GM19452 (cell line): ENCODE measurements at regions not wholly inside any gene's neighbourhood (a gene's known extent, or its start where the extent isn't known, plus 50 kb on each side); places are given as distances from the start of the nearest gene placed in this dataset.
"Not testable (repeated sequence)": the region's sequence is repeated elsewhere in the genome, so short reads cannot be mapped to it uniquely, and the experiment has no call there.

Experiments used
- ATAC-seq: cut with Tn5 transposase; IDR thresholded peaks from one replicate; pipeline ENCODE4 v1.9.1; 2021; ENCODE audit not compliant: unreplicated experiment

DNA sequence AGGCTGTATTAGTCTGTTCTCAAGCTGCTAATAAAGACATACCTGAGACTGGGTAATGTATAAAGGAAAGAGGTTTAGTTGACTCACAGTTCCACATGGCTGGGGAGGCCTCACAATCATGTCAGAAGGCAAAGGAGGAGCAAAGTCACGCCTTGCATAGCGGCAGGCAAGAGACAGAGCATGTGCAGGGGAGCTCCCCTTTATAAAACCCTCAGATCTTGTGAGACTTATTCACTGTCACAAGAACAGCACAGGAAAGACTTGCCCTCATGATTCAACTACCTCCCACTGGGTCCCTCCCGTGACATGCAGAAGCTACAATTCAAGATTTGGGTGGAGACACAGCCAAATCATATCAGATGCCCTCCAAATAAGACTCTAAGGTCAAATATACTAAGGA lies 139.4 kb upstream of the TOP1 start:
- ATAC-seq: not testable (repeated sequence)

DNA sequence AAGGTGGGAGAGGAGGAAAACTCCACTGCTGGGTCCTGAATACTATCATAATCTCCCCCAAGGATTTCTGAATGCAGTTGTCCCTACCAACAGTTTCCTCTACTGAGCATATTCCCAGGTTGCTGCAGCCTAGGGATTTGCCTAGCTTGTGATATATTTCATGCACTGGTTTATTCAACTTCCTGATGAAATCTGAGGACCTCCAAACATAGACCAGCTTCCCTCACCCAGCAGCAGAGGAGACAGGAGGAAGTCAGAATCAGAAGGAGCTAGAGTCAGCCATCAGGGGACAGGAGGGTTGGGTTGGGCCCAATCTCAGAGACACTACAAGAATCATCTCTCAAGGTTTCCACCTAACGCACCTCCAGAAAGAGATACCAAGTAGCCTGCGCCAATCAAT lies 138.4 kb upstream of the TOP1 start:
- ATAC-seq: no peak

DNA sequence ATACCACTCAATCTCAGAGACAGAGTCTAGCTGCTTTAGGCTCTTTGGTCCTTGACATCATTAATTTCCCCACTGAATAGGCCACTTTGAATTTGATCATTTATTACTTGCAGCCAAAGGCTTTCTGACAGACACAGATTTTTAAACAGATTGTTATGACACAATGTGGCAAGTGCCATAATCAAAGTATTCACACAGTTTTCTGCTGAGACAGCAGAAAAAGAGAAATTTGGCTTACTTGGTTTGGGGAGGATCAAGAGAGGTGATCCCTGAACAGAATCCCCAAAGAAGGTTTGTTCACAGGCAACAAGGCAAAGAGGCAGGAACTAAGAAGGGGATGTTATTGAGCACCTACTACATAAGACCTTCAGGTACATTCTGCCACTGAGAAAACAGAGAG lies 138.0 kb upstream of the TOP1 start:
- no peak for ATAC-seq

DNA sequence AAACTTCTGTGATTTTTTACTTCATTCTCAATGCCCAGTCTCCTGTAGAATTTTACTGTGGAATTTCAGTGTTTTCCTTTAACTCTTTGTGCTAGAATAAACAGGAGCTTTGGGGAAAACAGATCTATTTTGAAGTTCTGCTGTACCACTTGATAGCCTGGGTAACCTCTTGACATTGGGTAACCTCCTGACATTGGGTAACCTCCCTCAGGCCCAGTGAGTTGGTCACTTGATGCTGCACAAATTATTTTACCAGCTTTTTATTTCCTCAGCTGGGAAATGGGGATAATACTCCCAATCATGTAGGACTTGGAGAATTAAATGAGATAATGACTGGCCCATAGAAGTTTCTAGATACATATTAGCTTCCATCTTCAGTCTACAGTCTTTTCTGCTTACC lies 137.3 kb upstream of the TOP1 start:
- no peak for ATAC-seq

DNA sequence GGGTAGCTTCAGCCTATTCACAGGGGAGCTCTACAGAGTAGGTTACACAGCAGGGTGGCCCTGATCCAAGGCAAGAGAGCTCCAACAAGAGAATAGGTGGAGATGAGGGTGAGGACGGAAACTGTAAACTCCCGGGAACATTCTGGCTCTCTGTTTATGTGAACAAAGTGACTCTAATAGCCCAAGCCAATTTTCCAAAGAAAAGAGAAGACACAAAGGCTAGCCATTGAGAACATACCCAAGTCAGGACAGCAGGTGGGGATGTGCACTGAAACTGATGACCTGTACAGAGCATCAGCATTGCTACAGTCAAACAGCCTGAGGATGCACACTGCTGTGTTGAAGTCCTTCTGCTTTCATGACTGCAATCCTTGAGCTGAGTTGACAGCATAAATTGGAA lies 136.0 kb upstream of the TOP1 start:
- ATAC-seq: no peak

DNA sequence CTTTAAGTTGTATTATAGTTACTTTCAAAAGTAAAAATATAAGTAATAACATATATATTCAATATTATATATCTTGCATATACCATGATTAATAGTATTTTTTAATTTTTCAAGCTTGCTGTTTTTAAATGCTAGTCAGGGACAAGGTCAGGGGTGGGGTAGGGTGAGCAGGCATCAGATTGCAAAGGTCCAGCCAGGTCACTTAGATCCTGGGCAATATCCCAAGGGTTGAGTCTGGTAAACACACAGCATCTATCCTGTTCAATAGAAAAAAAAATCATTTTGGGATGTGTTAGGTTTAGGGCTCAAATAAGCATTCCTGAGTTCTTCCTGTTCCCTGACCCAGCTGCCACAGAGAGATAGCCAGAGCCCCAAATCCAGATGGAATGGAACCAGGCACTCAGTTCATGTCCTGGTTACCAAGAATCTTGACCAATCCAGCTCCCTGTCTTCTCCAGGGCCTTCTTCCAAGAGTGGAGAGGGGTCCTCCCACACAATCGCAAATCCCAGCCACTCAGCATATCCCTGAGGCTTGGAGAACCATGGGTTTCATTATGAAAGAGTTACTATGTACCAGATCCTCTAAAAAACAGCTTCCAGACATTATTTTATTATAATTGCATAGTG lies 134.9 kb upstream of the TOP1 start:
- ATAC-seq: no peak

DNA sequence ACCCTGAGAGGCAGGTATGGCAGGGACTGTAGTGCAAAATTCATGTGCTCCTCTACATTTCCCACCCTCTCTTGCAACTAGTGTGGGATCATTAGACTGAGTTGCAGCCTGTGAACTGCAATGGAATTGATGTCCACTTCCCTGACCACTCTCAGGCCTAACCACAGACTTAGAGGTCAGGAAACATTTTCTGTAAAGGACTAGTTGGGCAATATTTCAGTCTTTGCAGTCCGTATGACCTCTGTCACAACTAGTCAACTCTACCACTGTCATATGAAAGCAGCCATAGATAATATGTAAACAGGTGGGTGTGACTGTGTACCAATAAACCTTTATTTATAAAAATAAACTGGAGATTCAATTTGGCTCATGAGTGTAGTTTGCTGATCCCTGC lies 134.4 kb upstream of the TOP1 start:
- ATAC-seq: no peak

DNA sequence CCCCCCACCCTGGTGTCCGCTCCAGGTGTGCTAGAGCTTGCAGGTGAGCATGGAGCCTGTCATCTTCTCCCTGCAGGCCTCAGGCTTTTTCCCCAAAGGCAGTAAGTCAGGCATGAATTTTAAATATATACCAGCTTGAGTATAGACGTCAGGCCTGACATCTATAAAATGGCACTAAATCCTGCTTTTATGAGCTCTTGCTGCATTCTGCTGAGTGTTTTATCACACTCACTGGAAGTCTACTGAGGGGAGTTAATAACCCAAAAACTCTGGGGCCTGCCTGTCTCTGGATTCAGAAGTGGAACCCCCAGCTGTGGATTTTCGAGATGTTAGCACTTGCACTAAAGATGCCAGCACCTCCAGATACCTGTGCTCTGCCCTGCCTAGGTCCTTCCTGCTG lies 133.4 kb upstream of the TOP1 start:
- ATAC-seq: no peak

DNA sequence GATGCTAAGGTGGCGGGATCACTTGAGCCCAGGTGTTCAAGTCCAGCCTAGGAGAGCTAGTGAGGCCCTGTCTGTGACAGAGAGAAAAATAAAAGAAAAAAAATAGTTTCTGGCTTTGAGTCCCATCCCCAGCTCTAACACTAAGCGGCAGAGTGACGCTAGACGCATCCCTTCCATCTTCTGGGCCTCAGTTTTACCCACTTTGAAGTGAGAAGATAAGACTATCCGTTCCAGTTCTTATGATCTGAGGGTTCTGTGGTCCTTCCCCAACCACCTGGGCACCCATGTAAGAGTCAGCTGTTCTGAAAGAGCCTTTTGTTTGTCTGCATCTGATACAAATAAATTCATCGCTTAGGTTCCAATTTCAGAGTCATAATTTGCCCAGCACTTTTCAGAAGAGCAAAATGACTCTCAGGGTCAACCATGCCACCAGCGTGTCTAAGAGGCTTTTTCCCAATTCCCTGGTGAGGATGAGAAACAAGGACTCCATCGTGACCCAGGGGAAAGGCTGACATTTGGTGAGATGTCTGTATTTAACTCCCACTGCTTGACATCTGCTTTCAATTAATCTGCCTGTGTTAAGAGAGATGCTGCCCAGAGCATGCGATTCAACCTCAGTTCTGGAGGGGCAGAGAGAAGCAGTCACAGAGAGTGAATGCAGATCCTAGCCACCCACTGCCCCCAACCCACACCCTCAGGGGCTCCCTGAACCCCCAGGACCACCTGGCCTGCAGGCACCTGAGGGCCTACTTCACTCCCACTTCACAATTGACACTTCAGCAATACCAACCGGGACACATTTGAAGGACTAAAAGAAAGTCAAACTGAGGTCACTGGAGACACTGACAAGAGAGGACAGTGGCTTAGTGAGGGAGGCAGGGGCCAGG lies 131.6 kb upstream of the TOP1 start:
- no peak for ATAC-seq

DNA sequence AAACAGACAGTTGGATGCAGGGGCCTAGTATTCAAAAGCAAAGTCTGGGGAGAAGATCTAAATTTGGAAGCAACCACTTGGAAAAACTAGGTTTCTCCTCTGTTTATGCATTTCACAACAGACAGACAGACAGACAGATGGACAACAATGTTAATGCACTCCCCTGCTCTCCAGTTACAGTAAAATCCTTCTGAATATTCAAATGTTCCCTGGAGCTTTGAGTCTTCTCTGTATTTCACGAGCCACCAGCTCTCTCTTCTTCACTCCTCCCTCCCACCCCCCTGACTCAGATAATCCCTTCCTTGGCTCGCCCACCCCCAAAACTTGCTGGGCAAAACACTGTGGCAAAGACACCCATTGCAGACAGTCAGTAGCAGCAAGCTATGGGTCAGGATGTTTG lies 129.3 kb upstream of the TOP1 start:
- no peak for ATAC-seq

DNA sequence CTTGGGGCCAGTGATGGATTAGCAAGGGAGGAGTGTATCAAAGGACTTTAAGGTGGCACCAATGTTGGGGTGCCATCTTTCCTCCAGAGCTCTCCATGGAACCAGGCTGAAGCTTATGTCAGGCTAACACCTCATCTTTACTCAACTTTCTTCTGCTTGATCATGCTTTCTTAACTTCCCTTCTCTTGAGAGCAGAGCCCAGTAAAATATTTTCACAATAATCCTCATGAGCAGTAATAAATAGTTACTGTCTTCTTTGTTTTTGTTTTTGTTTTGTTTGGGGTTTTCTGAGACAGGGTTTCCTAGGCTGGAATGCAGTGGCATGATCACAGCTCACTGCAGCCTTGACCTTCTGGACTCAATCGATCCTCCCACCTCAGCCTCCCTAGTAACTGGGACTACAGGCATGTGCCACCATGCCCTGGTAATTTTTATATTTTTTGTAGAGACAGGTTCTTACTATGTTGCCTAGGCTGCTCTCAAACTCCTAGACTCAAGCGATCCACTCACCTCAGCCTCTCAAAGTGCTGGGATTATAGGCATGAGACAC lies 127.9 kb upstream of the TOP1 start:
- ATAC-seq: no peak

DNA sequence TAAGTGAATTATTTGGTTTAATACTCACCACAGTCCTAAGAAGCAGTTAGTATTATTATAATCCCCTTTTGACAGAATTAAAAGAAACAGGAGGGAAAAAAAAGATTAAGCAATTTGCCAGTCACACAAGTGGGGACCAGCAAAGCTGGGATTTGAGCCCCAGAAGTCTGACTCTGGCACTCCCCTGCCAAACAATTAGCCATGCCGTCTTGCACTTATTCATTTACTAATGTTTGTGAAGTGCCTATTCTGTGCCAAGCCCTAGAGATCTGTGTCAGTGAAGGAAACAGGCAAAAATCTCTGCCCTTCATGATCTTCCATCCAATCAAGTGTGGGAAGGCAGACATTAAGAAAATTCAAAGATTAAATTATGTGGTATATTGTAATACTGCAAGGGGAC lies 126.0 kb upstream of the TOP1 start:
- no peak for ATAC-seq

DNA sequence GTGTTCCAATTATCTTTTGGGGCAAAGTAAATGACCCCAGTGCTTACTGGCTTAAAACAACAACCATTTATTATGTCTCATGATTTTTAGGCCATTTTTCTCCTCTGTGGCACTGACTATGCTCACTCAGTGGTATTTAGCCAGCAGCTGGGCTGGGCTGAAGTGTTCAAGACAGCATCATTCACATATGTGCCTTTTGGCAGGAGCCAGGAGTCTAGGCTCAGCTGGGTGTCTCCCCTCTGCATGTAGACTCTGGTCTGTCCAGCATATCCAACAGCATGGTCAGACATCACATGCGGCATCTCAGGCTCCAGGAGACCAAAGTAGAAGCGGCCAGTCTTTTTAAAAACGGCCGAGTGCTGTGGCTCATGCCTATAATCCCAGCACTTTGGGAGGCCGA lies 120.3 kb upstream of the TOP1 start:
- ATAC-seq: no peak

DNA sequence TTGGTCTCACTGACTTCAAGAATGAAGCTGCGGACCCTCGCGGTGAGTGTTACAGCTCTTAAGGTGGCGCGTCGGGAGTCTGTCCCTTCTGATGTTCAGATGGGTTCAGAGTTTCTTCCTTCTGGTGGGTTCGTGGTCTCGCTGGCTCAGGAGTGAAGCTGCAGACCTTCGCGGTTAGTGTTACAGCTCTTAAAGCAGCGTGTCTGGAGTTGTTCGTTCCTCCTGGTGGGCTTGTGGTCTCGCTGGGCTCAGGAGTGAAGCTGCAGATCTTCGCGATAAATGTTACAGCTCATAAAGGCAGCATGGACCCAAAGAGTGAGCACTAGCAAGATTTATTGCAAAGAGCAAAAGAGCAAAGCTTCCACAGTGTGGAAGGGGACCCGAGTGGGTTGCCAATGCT lies 119.1 kb upstream of the TOP1 start:
- ATAC-seq: not testable (repeated sequence)

DNA sequence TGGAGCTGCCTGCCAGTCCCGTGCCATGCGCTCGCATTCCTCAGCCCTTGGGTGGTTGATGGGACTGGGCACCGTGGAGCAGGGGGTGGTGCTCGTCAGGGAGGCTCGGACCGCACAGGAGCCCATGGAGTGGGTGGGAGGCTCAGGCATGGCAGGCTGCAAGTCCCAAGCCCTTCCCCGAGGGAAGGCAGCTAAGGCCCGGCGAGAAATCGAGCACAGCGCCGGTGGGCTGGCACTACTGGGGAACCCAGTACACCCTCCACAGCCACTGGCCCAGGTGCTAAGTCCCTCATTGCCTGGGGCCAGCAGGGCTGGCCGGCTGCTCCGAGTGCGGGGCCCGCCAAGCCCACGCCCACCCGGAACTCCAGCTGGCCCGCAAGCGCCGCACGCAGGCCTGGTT lies 118.2 kb upstream of the TOP1 start:
- not testable (repeated sequence) for ATAC-seq

DNA sequence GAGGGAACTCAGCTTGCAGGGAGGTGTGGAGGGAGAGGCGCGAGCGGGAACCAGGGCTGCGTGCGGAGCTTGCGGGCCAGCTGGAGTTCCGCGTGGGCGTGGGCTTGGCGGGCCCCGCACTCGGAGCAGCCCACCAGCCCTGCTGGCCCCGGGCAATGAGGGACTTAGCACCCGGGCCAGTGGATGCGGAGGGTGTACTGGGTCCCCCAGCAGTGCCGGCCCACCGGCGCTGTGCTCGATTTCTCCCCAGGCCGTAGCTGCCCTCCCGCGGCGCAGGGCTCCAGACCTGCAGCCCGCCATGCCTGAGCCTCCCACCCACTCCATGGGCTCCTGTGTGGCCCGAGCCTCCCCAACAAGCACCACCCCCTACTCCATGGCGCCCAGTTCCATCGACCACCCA lies 117.5 kb upstream of the TOP1 start:
- not testable (repeated sequence) for ATAC-seq

DNA sequence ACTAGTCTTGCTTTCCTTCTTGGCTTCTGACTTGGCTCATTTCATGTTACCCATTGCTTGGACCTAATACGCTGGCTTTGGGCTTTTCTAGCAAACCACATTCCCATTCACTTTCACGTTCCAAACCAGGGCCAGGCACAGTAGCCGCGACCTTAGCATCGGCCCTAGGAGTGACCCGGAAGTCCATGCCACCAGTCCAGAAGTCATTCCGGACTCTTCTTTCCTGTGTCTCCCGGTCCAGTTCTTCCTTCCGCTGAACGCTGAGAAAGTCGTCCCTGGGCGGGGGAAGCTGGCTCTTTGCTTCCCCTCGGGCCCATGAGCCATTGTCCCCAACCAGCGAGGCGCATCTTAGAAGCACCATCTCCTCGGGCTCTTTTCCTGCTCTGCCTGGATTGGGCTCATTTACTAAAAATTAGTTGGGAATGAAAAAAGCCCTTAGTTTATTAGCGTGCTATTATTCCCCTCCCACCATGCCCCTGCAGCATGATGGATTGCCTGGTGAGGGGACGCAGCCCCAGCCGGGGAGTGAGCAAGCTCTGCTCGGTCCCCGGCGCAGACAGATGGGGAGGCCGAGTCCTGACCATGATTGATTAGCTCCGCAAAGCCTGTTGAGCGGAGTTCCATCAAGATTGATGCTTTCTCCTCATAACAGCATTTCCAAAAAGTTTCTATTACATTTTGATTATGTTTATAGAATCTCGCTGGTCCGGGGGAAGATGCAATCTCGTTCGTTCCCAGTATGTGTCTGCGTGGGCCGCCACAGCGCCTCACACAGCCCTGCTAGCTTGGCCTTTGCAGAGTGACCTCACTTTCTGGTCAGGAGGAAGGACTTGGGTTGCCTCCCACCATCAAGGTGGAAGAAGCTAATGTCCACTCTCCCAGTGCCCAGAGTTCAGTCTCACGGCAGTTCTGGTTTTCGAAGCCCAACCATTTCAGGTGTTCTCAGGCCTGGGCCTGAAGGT lies 115.1 kb upstream of the TOP1 start:
- ATAC-seq: no peak

DNA sequence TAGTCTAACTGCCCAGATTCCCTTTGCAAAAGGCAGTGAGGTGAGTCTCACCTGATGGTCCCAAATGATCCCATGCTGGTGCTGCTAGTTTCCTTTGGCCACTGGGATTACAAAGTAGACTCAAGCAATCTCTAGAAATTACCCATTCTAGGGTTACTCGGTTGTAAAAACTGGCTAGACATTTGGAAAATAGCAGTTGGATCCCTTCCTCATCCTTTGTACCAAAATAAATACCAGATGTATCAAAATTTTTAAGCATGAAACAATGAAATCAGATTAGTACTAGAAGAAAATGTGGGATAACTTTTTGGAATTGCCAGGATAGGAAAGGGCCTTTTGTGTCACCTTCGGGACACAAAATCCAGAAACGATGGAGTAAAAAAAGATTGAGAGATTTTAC lies 112.9 kb upstream of the TOP1 start:
- ATAC-seq: no peak

DNA sequence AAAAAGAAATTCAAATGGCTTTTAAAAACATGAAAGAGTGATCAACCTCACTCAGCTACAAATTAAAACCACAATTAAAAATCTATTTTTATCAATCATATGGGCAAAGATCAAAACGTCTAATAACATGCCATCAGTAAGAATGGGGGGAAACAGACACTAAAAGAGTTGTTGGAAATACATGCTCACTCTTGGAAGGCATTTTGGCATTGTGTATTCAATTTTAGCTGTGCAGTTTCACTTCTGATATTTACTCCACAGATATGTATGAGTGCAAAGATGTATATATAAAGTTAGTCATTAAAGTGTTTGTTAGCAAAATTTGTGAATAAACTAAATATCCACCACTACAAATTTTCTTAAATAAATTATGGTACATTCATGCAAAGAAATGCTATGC lies 112.3 kb upstream of the TOP1 start:
- no peak for ATAC-seq

DNA sequence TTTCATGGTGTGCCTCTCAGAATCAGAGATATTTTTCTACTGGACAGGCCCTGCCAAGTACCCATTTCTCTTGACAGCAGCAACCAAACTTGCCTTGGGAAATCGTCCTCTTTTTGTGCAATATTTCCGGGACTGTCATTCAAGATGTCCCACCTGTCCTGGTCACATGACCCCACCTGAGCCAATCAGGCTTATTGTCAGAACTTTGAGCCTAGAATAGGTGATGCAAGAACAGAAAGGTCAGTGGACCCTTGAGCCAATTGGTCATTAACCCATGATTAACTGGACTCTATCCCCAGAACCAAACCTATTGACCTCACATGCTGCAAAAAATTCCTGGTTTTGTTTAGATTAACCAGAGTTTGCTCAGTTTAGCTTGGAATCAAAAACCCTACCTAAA lies 108.3 kb upstream of the TOP1 start:
- ATAC-seq: no peak

DNA sequence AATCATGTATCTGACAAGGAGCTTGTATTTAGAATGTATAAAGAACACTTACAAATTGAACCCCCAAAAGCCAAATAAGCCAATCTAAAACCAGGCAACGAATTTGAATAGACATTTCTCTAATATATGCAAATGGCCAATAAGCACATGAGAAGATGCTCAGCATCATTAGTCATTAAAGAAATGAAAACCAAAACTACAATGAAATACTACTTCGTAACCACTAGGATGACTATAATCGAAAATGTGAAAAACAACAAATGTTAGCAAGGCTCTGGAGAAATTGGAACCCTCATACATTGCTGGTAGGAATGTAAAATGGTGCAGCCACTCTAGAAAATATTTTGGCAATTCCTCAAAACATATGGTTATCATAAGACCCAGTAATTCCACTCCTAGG lies 105.8 kb upstream of the TOP1 start:
- ATAC-seq: peak; percentile 58
